Prostate gland (tissue), 2 donors: ENCODE measurements at regions not wholly inside any gene's neighbourhood (a gene's known extent, or its start where the extent isn't known, plus 50 kb on each side); places are given as distances from the start of the nearest gene placed in this dataset.

Experiments used
- POLR2A ChIP-seq: fragments of 450-650 bp; IDR thresholded peaks from one replicate; pipeline ENCODE4 v1.6.1; 2016; ENCODE audit warnings: antibody characterized with exemption, mild to moderate bottlenecking
- TF ChIP-seq, protein P1 (sequence below), 4 experiments: fragments of 200-600 bp in 2 of 4; fragments of 450-650 bp in 2 of 4; sonication (generic) in 2 of 4; IDR thresholded peaks; 1 replicate in 3 of 4; 2 replicates in 1 of 4; pipeline ENCODE4 v1.5.1; 2016 to 2019; ENCODE audit warnings: antibody characterized with exemption in 4 of 4, mild to moderate bottlenecking in 2 of 4, moderate library complexity in 2 of 4

DNA sequence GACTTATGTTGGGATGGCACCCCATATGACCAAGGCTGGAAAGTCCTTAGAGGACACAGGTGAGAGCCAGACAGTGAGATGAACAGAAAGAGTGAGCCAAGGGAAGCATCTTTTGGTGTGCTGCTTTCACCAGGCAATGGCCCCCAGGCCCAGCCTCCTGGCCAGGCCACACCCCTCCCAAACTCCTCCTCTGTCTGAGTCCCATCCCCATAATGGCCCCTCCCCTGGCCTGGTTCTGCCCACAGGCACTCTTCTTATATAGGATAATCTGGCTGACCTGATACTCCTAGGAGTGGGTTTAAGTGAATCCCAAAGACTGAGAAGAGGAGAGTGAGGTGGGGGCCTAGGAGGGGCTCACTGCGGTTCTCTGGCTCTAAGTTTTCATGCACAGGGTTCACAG lies 252.5 kb downstream of the RPS24 start:
- no peak for TF ChIP-seq POLR2A
- TF ChIP-seq, protein P1, sequence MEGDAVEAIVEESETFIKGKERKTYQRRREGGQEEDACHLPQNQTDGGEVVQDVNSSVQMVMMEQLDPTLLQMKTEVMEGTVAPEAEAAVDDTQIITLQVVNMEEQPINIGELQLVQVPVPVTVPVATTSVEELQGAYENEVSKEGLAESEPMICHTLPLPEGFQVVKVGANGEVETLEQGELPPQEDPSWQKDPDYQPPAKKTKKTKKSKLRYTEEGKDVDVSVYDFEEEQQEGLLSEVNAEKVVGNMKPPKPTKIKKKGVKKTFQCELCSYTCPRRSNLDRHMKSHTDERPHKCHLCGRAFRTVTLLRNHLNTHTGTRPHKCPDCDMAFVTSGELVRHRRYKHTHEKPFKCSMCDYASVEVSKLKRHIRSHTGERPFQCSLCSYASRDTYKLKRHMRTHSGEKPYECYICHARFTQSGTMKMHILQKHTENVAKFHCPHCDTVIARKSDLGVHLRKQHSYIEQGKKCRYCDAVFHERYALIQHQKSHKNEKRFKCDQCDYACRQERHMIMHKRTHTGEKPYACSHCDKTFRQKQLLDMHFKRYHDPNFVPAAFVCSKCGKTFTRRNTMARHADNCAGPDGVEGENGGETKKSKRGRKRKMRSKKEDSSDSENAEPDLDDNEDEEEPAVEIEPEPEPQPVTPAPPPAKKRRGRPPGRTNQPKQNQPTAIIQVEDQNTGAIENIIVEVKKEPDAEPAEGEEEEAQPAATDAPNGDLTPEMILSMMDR (IDR thresholded peaks at IDR 0.05) = no peak
